GM18858 (cell line): ENCODE measurements at regions not wholly inside any gene's neighbourhood (a gene's known extent, or its start where the extent isn't known, plus 50 kb on each side); places are given as distances from the start of the nearest gene placed in this dataset.
A peak's percentile ranks its signal among the peaks of the same experiment; 100 is the strongest.
"Not testable (repeated sequence)": the region's sequence is repeated elsewhere in the genome, so short reads cannot be mapped to it uniquely, and the experiment has no call there.

Experiments used
- ATAC-seq: cut with Tn5 transposase; IDR thresholded peaks from one replicate; pipeline ENCODE4 v1.9.1; 2021; ENCODE audit not compliant: unreplicated experiment

DNA sequence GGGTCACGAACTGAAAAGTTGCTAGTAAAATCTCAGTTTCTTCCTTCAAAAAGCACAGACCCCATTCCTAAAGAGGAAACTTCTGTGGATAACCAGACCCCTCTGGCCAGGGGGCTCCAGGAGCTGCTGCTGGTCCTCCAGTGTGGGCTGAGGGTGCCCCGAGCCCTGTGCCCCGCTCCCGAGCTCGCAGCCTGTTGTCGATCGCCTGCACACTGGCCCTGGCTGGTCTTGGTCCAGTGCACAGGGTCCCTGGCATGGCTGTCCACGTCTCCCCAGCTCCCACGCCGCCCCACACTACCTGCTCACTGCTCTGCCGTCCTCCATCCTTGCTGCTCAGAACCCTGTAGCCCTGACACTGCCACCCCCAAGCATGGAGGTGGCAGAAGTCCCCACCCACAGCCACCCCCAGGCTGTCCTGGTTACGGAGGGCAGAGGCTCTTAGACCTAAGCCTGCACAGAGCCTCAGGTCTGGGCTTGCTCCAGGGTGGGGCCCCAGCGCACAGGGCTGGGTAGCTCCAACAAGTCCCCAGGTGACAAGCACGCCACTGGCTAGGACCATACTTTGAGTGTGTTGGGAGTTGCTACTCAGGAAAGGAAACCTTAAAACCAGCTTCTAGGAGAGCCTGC is 87.0 kb downstream of the PLXNA1 start:
- no peak for ATAC-seq

DNA sequence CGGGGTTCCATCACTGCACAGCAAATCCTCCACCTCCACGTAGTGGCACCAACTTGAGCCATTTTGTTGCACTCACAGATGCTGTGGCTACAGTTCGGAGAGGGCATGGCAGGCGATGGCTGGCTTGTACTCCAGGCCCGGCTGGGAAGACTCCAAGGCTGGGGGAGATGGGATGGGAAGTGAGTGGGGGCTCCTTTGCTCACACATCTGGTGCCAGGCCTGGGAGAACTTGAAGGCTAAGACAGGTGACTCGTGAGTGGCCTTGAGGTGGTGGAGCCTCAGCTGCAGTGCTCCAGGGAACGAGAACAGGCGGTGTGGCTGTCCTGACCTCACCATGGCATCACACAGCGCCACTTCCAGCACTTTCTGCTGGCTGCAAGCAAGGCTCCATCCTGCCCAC is 87.9 kb downstream of the PLXNA1 start:
- ATAC-seq, result no peak

GRCh38 chr3:127071597-127072001 is 88.7 kb downstream of the PLXNA1 start:
- ATAC-seq, result no peak

DNA sequence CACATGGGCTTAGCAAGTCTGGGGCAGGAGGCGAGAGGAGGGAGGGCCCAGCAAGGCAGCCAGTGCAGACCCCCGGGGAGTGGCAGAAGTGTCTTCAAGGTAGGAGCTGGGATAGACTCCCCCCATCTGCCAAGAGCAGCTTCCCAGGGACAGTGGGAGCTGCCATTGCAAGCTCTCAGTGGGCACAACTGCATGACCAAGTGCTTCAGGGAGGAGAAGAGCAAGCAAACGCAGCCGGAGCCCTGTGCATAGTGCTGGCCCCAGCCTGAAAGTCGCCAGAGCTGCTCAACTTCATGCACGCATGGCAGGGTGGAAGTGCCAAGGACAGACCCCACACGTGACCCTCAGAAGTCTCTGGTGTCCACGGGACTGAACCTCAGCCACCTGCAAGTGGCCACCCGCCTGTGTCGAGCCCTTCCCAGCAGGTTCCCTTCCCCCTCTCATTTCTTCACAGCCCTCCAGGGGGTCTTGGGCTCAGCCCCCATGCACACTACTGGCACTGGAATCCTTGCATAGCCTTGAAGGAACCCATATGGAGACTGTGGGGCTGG is 89.4 kb downstream of the PLXNA1 start:
- no peak for ATAC-seq

DNA sequence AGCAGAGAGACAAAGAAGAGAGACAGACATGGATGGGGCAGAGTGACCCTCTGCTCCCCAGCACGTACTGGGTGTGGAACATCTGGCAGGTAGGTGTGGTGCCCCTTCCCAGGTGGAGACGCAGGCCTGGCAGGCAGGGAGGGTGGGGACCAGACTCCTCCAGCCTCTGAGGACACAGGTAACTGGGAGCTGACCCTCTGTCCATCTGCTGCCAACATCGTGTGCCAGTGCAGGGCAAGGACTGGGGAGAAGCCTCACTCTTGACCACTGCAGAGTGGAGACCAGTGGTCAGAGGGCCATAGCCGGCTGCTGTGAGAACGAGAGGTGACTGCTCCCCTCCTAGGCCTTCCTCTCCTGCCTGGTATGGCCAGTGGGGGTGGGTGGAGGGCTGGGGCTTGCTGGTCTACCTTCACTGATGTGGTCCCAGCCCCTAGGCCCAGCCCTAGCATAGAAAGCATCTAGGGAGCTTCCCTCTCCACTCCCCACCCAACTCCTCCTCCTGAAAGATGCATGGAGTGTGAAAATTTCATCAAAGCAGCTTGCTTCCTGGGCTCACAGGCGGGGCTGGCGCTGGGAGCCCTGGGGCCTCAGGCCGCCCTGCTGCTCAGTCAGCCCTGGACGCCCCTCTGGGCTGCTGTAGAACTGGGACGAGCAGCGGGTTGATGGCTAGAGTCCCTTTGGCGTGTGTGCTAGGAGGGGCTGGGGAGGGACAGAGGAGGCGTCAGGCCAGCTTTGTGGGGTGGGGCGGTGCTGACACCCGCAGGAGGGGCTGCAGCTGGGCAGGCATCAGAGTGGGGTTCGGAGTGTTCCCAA is 90.3 kb downstream of the PLXNA1 start:
- no peak for ATAC-seq

DNA sequence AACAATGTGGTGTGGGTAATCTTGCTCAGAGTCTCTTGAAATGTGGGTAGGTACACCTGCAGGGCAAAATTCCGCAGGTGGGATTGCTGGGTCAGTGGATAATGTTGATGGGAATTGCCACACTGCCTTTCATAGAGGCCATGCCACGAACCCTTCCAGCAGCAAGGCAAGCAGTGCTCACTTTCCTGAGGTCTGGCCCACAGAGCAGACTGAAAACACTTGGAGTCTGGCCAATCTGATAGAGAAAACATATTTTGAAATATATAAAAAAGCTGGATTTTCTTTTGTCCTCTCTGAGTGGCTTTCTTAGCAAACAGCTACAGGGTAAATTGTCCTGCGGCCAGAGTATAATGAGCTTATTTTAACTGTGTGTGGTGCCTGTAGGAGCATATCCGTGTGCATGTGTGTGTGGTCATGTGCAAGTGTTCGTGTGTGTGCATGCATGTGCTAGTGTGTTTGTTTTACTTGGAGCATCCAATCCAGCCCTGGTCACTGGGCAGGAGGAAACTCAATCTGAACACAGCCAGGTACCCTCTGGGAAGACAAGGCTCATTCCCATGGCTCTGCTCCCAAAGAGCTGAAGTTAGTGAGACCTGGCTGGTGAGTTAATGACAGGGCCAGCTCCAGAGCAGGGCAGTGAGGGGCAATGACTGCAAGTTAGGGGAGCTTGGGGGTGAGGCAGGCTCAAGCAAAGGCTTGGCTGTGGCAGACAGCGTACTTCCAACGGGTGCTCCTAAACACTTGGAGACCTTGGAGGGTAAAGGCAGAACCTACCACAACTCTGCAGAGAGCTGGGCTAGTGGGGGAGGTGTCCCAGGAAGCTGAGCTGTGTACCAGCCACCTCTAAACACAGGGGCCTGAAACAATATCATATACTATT is 91.3 kb downstream of the PLXNA1 start:
- ATAC-seq, result no peak

- peak; percentile 65 for ATAC-seq
Measured at GRCh38 chr3:127074900-127075360, 92.0 kb downstream of the PLXNA1 start.

DNA sequence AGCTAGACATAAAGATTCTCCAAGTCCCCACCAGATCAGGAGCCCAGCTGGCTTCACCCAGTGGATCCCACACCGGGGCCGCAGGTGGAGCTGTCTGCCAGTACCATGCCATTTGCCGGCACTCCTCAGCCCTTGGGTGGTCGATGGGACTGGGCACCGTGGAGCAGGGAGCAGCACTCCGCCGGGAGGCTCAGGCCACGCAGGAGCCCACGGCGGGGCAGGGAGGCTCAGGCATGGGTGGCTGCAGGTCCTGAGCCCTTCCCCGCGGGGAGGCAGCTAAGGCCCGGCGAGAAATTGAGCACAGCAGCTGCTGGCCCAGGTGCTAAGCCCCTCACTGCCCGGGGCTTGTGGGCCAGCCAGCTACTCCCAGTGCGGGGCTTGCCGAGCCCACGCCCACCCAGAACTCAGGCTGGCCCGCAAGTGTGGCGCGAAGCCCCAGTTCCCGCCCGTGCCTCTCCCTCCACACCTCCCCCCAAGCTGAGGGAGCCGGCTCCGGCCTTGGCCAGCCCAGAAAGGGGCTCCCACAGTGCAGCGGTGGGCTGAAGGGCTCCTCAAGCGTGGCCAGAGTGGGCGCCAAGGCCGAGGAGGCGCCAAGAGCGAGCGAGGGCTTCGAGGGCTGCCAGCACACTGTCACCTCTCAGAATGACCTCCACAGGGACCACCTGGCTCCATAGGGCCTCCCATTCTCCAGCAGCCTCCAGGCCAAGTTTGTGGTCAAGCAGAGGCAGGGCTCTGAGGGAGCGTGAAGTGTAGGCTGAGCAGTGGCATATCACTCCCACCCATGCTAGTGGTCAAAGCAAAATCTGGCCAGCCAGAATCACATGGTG is 93.5 kb downstream of the PLXNA1 start:
- not testable (repeated sequence) for ATAC-seq

GRCh38 chr3:127077068-127077467 is 94.2 kb downstream of the PLXNA1 start:
- no peak for ATAC-seq

DNA sequence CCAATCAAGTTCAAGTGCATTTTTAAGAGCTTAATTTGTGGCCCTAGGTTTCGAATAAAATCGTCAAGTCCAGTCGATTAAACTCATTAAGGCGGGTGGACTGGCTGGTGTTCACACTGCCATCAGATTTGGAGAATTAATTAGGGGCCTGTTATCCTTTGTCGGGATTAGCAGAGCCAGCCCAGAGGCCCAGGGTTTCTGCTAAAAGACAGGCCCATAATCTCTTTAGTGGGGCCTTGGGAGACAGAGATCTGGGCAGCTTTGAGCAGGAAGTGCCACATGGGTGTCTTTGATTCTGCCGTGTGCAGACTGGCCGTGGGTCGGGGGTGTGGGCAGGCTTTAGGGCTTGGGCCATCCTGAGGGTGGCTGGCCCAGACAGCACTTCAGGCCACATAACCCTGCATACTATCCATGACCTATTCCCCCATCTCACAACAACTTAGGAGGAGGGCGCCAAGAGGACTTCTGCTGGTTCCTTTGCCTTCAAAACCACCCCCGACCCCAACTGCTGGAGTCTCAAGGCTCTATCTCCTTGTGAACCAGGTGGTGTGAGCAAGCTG is 94.7 kb downstream of the PLXNA1 start:
- no peak for ATAC-seq

GRCh38 chr3:127078626-127079025 is 95.7 kb downstream of the PLXNA1 start:
- no peak for ATAC-seq

GRCh38 chr3:127079211-127079610 is 96.3 kb downstream of the PLXNA1 start:
- no peak for ATAC-seq

- ATAC-seq, result no peak
Measured at GRCh38 chr3:127081001-127081720, 98.2 kb downstream of the PLXNA1 start.

DNA sequence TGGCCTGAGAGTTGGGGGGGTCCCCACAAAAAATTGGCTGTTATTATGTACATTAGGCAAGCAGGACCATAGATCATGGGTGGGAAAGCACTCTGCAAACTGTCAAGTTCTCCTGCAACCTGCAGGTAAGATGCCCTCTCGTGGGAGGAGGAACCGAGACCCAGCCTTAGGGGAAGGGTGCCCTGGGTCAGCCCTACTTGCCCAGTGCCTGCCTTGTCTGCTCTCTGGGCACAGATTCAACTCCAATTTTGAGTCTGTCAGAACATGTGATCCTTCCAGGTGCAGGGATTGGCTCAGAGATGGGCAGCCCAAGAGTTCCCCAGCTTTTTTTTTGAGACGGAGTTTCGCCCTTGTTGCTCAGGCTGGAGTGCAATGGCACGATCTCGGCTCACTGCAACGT is 99.2 kb downstream of the PLXNA1 start:
- ATAC-seq, result no peak

DNA sequence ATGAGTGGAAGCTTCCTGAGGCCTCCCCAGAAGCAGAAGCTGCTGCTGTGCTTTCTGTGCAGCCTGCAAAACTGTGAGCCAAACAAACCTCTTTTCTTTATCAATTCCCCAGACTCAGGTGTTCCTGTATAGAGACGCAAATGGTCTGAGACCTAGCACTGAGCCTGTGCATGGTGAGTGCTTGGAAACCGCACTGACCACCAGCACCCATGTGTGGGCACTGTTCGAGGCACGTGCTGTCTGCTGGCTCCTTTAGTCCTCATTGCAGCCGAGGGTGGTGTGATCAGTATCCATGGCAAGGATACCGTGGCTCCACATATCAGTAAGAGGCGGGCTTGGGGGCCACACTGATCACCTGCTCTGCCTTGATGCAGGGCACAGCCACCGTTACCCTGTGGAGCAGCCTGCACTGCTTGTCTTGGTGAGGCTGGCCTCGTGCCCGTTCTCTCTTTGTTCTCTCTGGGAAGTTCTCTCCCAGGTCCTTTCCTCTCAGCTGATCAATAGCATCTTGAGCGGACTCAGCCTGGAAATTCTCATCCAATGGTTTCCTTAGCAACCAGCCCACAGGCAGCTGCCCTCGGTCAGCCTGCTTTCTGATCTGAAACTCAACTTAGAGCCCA is 101.0 kb downstream of the PLXNA1 start:
- no peak for ATAC-seq

DNA sequence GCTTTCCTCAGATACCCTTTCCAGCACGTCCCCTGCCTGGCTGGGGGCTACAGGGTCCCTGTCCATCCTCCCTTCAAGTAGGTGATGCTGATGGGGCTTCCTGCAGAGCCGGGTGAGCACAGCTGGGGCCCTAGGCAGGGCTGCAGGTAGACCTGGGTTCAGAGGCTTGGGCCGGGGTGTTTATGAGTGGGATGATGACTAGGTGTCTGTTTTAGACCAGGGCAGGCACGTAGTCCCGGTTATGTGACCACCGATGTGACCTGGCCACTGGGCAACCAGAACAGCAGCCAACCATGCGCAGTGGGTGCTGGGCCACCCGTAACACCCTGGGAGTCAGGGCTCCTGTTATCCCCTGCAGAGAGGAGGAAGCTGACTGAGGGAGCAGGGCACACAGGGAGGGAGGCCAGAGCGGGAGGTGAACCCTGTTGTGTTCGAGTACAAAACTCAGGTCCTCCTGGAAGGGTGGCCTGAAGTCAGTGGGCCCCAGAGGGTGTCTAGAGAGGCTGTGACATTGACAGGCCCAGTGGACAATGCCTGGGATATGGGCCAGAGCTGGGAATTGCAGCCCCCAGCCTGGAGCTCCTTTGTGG is 101.6 kb downstream of the PLXNA1 start:
- no peak for ATAC-seq

DNA sequence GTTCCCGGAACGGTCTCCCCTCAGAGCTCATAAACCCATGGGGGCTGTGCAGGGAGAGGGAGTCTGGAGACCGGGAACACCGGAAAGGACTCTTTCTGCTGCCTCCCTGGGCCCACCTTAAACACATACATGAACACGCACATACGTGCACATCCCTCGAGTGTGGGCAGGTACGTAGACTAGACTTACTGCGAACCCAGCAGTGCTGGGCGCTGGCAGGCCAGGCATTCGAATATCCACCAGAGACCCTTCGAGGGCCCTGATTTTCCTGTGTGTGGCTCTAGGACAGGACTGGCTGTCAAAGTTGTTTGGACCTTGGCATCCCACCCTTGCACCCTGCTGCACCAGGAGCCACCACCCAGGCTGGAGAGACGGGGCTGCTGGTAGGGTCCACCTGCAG is 102.7 kb downstream of the PLXNA1 start:
- no peak for ATAC-seq

- ATAC-seq, result not testable (repeated sequence)
Measured at GRCh38 chr3:127086591-127086990, 103.7 kb downstream of the PLXNA1 start.

DNA sequence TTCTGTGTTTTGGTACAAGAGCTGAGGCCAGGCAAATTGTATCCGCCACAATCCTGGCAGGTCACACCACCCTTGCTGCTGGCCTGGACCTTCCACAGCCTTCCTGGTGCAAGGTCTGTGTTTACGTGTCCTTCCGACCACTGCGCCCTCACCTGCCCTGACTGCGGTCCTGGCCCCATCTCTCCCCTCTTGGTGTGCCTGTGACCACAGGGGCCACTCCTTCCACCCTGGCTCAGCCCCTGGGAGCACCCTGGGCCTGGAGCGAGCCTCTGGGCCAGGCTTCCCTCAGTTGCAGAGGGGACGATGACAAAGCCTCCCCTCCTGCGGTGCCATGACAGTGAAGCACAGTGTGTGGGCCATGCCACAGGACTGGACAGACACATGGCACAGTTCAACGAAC is 104.5 kb downstream of the PLXNA1 start:
- no peak for ATAC-seq
